ENCODE measurements at regions not wholly inside any gene's neighbourhood (a gene's known extent, or its start where the extent isn't known, plus 50 kb on each side); places are given as distances from the start of the nearest gene placed in this dataset.

DNA sequence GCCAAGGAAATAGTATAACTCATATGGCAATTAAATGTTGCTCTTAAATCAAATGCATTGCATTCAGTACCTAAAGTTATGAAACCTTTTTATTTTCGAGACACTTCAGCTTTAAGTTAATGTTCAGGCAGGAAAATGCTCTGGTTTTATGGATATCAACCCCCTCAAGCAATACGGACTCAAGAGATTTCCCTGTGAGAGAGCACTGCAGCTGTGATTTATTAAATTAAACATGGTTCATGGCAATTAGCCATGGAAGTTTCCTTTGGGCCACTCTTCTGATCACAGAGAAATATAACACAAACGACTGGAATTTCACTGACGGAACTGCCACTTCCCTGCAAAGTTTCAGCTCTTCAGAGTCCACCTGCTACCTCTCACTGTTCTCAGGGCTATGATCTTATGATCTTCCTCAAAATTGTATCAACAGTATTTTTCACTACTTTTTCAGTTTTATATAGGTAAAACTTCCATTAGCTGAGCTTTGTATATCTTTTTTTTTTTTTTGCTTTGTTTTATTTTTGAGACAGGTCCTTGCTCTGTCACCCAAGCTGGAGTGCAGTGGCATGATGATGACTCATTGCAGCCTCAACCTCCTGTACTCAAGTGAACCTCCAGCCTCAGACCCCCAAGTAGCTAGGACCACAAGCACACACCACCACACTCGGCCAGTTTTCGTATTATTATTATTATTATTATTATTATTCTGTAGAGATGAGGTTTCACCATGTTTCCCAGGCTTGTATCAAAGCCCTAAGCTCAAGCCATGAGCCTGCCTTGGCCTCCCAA, 923.1 kb upstream of the TMPRSS15 start:
- ATAC-seq: no peak
- H3K36me3 ChIP-seq: no peaks in the 10 kb centered on the region
- H3K4me3 ChIP-seq: no peak overlapping the region
- H3K27me3 ChIP-seq: no peaks in the 10 kb centered on the region
- H3K9me3 ChIP-seq: peaks cover 0 to 1% (median 0%) of the 10 kb centered on the region in 3 donors
- WGBS, 2 donors (ENCODE audit: low coverage in 1 of 2): 55 to 59% methylated on average over 4 to 6 of the region's 6 CpGs
- H3K27ac ChIP-seq: no peak overlapping the region
- no peak for TF ChIP-seq POLR2A (IDR thresholded peaks at IDR 0.05)
- no peak for TF ChIP-seq POLR2AphosphoS5 (IDR thresholded peaks at IDR 0.05)
- TF ChIP-seq, protein P1, sequence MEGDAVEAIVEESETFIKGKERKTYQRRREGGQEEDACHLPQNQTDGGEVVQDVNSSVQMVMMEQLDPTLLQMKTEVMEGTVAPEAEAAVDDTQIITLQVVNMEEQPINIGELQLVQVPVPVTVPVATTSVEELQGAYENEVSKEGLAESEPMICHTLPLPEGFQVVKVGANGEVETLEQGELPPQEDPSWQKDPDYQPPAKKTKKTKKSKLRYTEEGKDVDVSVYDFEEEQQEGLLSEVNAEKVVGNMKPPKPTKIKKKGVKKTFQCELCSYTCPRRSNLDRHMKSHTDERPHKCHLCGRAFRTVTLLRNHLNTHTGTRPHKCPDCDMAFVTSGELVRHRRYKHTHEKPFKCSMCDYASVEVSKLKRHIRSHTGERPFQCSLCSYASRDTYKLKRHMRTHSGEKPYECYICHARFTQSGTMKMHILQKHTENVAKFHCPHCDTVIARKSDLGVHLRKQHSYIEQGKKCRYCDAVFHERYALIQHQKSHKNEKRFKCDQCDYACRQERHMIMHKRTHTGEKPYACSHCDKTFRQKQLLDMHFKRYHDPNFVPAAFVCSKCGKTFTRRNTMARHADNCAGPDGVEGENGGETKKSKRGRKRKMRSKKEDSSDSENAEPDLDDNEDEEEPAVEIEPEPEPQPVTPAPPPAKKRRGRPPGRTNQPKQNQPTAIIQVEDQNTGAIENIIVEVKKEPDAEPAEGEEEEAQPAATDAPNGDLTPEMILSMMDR (IDR thresholded peaks at IDR 0.05): no peak
- TF ChIP-seq EP300 (IDR thresholded peaks at IDR 0.05): no peak
- H3K4me1 ChIP-seq: no peaks in the 10 kb centered on the region

DNA sequence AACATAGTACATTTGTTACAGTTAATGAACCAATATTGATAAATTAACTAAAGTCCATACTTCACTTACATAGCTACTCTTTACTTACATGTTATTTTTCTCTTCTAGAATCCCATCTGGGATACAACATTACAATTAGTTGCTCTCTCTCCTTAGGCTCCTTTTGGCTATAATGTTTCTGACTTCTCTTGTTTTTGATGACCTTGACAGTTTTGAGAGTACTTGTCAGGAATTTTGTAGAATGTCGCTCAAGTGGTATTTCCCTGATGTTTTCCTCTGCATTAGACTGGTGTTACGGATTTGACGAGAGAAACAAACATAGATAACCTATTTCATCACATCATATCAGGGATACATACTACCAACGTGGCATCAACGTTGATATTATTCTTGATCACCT, 925.4 kb upstream of the TMPRSS15 start:
- TF ChIP-seq, protein P1 (IDR thresholded peaks at IDR 0.05): no peak
- TF ChIP-seq EP300 (IDR thresholded peaks at IDR 0.05) (no peak), POLR2AphosphoS5 (IDR thresholded peaks at IDR 0.05) (no peak), POLR2A (IDR thresholded peaks at IDR 0.05) (no peak)
- WGBS, 2 donors (ENCODE audit: low coverage in 1 of 2): 77 to 81% methylated on average over 5 of the region's 5 CpGs

GRCh38 chr21:19340303-19340702, 936.7 kb upstream of the TMPRSS15 start:
- Histone ChIP-seq H3K27ac (no peak overlapping the region), H3K27me3 (no peaks in the 10 kb centered on the region), H3K4me3 (no peak overlapping the region), H3K36me3 (no peaks in the 10 kb centered on the region), H3K9me3 (no peaks in the 10 kb centered on the region), H3K4me1 (no peaks in the 10 kb centered on the region)
- TF ChIP-seq POLR2AphosphoS5 (IDR thresholded peaks at IDR 0.05) (no peak), EP300 (IDR thresholded peaks at IDR 0.05) (no peak), POLR2A (IDR thresholded peaks at IDR 0.05) (no peak)
- TF ChIP-seq, protein P1 (IDR thresholded peaks at IDR 0.05): no peak
- WGBS, 2 donors (ENCODE audit: low coverage in 1 of 2): 73 to 84% methylated on average over 2 of the region's 2 CpGs
- no peak for ATAC-seq

More for the DNA sequence above, 925.4 kb upstream of the TMPRSS15 start:
- no peaks in the 10 kb centered on the region for H3K4me1 ChIP-seq
- H3K9me3 ChIP-seq: peaks cover 0 to 17% (median 0%) of the 10 kb centered on the region in 3 donors
- no peak overlapping the region for H3K4me3 ChIP-seq
- ATAC-seq: no peak
- no peaks in the 10 kb centered on the region for H3K36me3 ChIP-seq
- H3K27ac ChIP-seq: no peak overlapping the region
- no peaks in the 10 kb centered on the region for H3K27me3 ChIP-seq

DNA sequence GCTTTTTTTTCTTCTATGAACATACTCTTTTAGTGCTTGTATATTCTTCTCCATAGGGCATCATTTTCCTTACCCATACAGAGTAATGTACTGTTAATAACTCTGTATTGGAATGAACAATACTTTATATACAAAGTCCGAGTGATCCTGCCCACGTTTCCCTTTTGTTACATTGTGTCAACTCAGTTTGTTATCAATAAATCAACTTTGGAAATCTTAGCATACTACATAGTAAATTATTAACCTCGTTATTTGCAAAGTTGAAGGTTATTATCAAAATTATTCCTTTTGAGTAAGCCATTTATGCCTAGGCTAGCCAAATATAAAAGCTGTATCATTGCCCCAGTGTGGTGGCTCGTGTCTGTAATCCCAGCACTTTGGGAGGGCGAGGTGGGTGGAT, 937.4 kb upstream of the TMPRSS15 start:
- H3K9me3 ChIP-seq: no peaks in the 10 kb centered on the region
- no peak for ATAC-seq
- H3K4me1 ChIP-seq: no peaks in the 10 kb centered on the region
- no peaks in the 10 kb centered on the region for H3K27me3 ChIP-seq
- WGBS, 2 donors (ENCODE audit: low coverage in 1 of 2): 48 to 81% methylated on average over 3 to 5 of the region's 5 CpGs
- no peaks in the 10 kb centered on the region for H3K36me3 ChIP-seq
- no peak overlapping the region for H3K4me3 ChIP-seq
- TF ChIP-seq EP300 (IDR thresholded peaks at IDR 0.05) (no peak), POLR2A (IDR thresholded peaks at IDR 0.05) (no peak), POLR2AphosphoS5 (IDR thresholded peaks at IDR 0.05) (no peak)
- TF ChIP-seq, protein P1 (IDR thresholded peaks at IDR 0.05): no peak
- no peak overlapping the region for H3K27ac ChIP-seq

GRCh38 chr21:19343711-19344110, 940.1 kb upstream of the TMPRSS15 start:
- Histone ChIP-seq H3K4me3 (no peak overlapping the region), H3K9me3 (no peaks in the 10 kb centered on the region), H3K36me3 (no peaks in the 10 kb centered on the region), H3K4me1 (no peaks in the 10 kb centered on the region), H3K27me3 (no peaks in the 10 kb centered on the region), H3K27ac (no peak overlapping the region)
- no peak for ATAC-seq
- TF ChIP-seq POLR2A (IDR thresholded peaks at IDR 0.05) (no peak), POLR2AphosphoS5 (IDR thresholded peaks at IDR 0.05) (no peak), EP300 (IDR thresholded peaks at IDR 0.05) (no peak)
- TF ChIP-seq, protein P1 (IDR thresholded peaks at IDR 0.05): no peak
- 45 to 48% methylated on average over 2 of the region's 2 CpGs for WGBS, 2 donors (ENCODE audit: low coverage in 1 of 2)

All from gastroesophageal sphincter (tissue), 4 donors.